CD8-positive, alpha-beta memory T cell (primary cell): ENCODE measurements at regions not wholly inside any gene's neighbourhood (a gene's known extent, or its start where the extent isn't known, plus 50 kb on each side); places are given as distances from the start of the nearest gene placed in this dataset.
"Not testable (repeated sequence)": the region's sequence is repeated elsewhere in the genome, so short reads cannot be mapped to it uniquely, and the experiment has no call there.

Source experiments
- CTCF ChIA-PET: fragments of 350-600 bp; sonication (Branson Sonifier 250); formaldehyde crosslinking; loops from one replicate; lab custom pipeline; 2021; ENCODE audit warnings: antibody characterized with exemption; lab: Charles Lee
- POLR2A ChIA-PET: fragments of 350-600 bp; sonication (Branson Sonifier 250); formaldehyde crosslinking; loops from one replicate; lab custom pipeline; 2021; ENCODE audit warnings: antibody characterized with exemption; lab: Charles Lee
- DNase-seq, 5 donors: peaks; one replicate each; pipeline versions ENCODE4 v3.0.0 to v3.0.0-alpha.2; 2020 to 2022; ENCODE audit warnings: mixed read lengths in 1 of 5
- H3K27ac ChIP-seq: one replicate; pipeline ENCODE4 v1.7.0; 2013; ENCODE audit warnings: low read depth, mild to moderate bottlenecking, low read length, moderate library complexity
- H3K27me3 ChIP-seq: 2 replicates; pipeline ENCODE4 v1.7.0; 2013; ENCODE audit warnings: low read length, mild to moderate bottlenecking; ENCODE audit not compliant: insufficient read depth, poor library complexity, severe bottlenecking
- H3K36me3 ChIP-seq: 2 replicates; pipeline ENCODE4 v1.7.0; 2013; ENCODE audit warnings: mild to moderate bottlenecking, low read length, moderate library complexity; ENCODE audit not compliant: insufficient read depth
- H3K4me1 ChIP-seq: 2 replicates; pipeline ENCODE4 v1.7.0; 2013; ENCODE audit warnings: mild to moderate bottlenecking, low read length, moderate library complexity; ENCODE audit not compliant: insufficient read depth
- H3K4me3 ChIP-seq: 2 replicates; pipeline ENCODE4 v1.7.0; 2013; ENCODE audit warnings: mild to moderate bottlenecking, low read length
- H3K9me3 ChIP-seq: 2 replicates; pipeline ENCODE4 v1.7.0; 2013; ENCODE audit warnings: mild to moderate bottlenecking, low read length
- H3K27ac Mint-ChIP-seq, 8 donors: one replicate each; pipeline ENCODE4 v1.8.0; 2020 to 2021; ENCODE audit warnings: mixed read lengths in 8 of 8, mild to moderate bottlenecking in 6 of 8, inconsistent platforms in 3 of 8, moderate library complexity in 3 of 8
- H3K27me3 Mint-ChIP-seq, 2 donors: one replicate each; pipeline ENCODE4 v1.8.0; 2020 to 2021; ENCODE audit warnings: mixed read lengths in 2 of 2, mild to moderate bottlenecking in 1 of 2, moderate library complexity in 1 of 2
- H3K36me3 Mint-ChIP-seq, 3 donors: one replicate each; pipeline ENCODE4 v1.8.0; 2020 to 2021; ENCODE audit warnings: mixed read lengths in 3 of 3, inconsistent platforms in 1 of 3, mild to moderate bottlenecking in 1 of 3
- H3K4me1 Mint-ChIP-seq, 3 donors: one replicate each; pipeline ENCODE4 v1.8.0; 2020 to 2021; ENCODE audit warnings: mixed read lengths in 3 of 3, inconsistent platforms in 1 of 3, mild to moderate bottlenecking in 1 of 3
- H3K4me3 Mint-ChIP-seq, 7 donors: one replicate each; pipeline ENCODE4 v1.8.0; 2020 to 2021; ENCODE audit warnings: mixed read lengths in 7 of 7, mild to moderate bottlenecking in 6 of 7, moderate library complexity in 4 of 7, inconsistent platforms in 2 of 7
- H3K9me3 Mint-ChIP-seq, 5 donors: one replicate each; pipeline ENCODE4 v1.8.0; 2020 to 2022; ENCODE audit warnings: mixed read lengths in 5 of 5, mild to moderate bottlenecking in 3 of 5, moderate library complexity in 2 of 5, inconsistent platforms in 1 of 5

DNA sequence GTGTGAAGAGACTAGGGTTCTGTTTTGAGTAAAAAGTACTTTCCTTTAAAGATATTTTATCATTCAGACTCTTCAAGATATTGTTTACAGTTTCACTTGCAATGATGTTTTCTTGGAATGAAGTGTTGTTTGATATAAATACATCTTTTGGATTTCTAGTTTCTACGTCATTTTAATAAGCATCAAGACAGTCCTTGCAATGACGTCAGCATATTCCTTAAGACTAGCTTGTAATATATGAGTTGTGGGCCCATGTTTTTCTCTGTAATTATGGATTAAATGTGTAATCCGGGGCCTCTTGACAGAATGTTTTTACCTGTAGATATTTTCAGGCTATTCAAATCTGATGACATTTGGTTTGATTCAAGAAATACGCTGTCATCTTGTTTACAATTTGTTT is 66.1 kb downstream of the RBMX2 start:
- Histone ChIP-seq H3K4me3 (no peak overlapping the region), H3K9me3 (no peaks in the 10 kb centered on the region), H3K36me3 (no peaks in the 10 kb centered on the region), H3K4me1 (no peaks in the 10 kb centered on the region), H3K27ac (no peak overlapping the region), H3K27me3 (no peaks in the 10 kb centered on the region)
- POLR2A ChIA-PET = no interaction called here
- no peak overlapping the region for H3K27ac Mint-ChIP-seq
- H3K36me3 Mint-ChIP-seq = no peaks in the 10 kb centered on the region
- no peak overlapping the region for H3K4me3 Mint-ChIP-seq
- CTCF ChIA-PET = no interaction called here
- peaks cover 0 to 3% (median 0%) of the 10 kb centered on the region in 5 donors for H3K9me3 Mint-ChIP-seq
- no peak for DNase-seq
- H3K4me1 Mint-ChIP-seq = no peaks in the 10 kb centered on the region
- peaks cover 17 to 18% of the 10 kb centered on the region in 2 donors for H3K27me3 Mint-ChIP-seq

GRCh38 chrX:130468395-130468923 is 66.7 kb downstream of the RBMX2 start:
- POLR2A ChIA-PET = no interaction called here

DNA sequence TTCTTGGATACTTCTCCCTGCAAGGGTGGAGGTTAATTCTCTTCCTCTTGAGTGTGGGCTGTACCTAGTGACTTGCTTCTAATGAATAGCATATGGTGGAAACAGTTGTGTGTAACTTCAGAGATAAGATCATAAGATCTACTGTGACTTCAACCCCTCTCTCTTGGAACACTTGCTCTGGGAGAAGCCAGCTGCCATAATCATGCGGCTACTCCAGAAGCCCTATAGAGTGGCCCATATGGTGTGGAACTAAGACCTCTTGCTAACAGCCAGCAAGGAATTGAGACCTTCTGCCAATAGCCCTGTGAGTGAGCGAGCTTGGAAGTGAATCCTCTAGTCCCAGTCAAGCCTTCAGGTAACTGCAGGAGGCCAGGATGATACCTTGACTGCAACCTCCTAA is 81.1 kb downstream of the RBMX2 start:
- H3K27me3 ChIP-seq = no peaks in the 10 kb centered on the region
- no peak for DNase-seq
- Mint-ChIP-seq H3K4me1 (no peaks in the 10 kb centered on the region), H3K27me3 (peaks cover 0 to 9% of the 10 kb centered on the region in 2 donors), H3K4me3 (no peak overlapping the region), H3K9me3 (no peaks in the 10 kb centered on the region), H3K27ac (no peak overlapping the region), H3K36me3 (no peaks in the 10 kb centered on the region)
- ChIA-PET POLR2A (no interaction called here), CTCF (no interaction called here)
- H3K36me3 ChIP-seq = no peaks in the 10 kb centered on the region
- H3K4me3 ChIP-seq = no peak overlapping the region
- no peaks in the 10 kb centered on the region for H3K4me1 ChIP-seq
- H3K9me3 ChIP-seq = no peaks in the 10 kb centered on the region
- H3K27ac ChIP-seq = no peak overlapping the region

More at GRCh38 chrX:130468395-130468923, 66.7 kb downstream of the RBMX2 start:
- Mint-ChIP-seq H3K36me3 (no peaks in the 10 kb centered on the region), H3K4me3 (no peak overlapping the region), H3K9me3 (peaks cover 0 to 3% (median 0%) of the 10 kb centered on the region in 5 donors), H3K4me1 (no peaks in the 10 kb centered on the region), H3K27me3 (peaks cover 16 to 17% of the 10 kb centered on the region in 2 donors), H3K27ac (no peak overlapping the region)
- no peak overlapping the region for H3K27ac ChIP-seq
- H3K27me3 ChIP-seq = no peaks in the 10 kb centered on the region
- DNase-seq = no peak
- no peaks in the 10 kb centered on the region for H3K9me3 ChIP-seq
- no peaks in the 10 kb centered on the region for H3K4me1 ChIP-seq
- CTCF ChIA-PET = no interaction called here
- no peak overlapping the region for H3K4me3 ChIP-seq
- no peaks in the 10 kb centered on the region for H3K36me3 ChIP-seq

GRCh38 chrX:130485870-130486269 is 84.1 kb downstream of the RBMX2 start:
- ChIA-PET CTCF (no interaction called here), POLR2A (no interaction called here)
- Histone ChIP-seq H3K36me3 (no peaks in the 10 kb centered on the region), H3K4me1 (no peaks in the 10 kb centered on the region), H3K27me3 (no peaks in the 10 kb centered on the region), H3K9me3 (no peaks in the 10 kb centered on the region), H3K27ac (no peak overlapping the region), H3K4me3 (no peak overlapping the region)
- no peaks in the 10 kb centered on the region for H3K9me3 Mint-ChIP-seq
- peaks cover 0 to 8% of the 10 kb centered on the region in 2 donors for H3K27me3 Mint-ChIP-seq
- no peak for DNase-seq
- H3K4me1 Mint-ChIP-seq = no peaks in the 10 kb centered on the region
- no peak overlapping the region for H3K4me3 Mint-ChIP-seq
- no peaks in the 10 kb centered on the region for H3K36me3 Mint-ChIP-seq
- H3K27ac Mint-ChIP-seq = no peak overlapping the region

GRCh38 chrX:130495502-130495901 is 93.7 kb downstream of the RBMX2 start:
- H3K27me3 ChIP-seq, H3K27ac Mint-ChIP-seq: not testable (repeated sequence)

GRCh38 chrX:130497531-130497930 is 95.7 kb downstream of the RBMX2 start:
- Mint-ChIP-seq H3K27ac (no peak overlapping the region), H3K4me1 (no peaks in the 10 kb centered on the region), H3K27me3 (peaks cover 0 to 3% of the 10 kb centered on the region in 2 donors), H3K4me3 (no peak overlapping the region), H3K36me3 (no peaks in the 10 kb centered on the region), H3K9me3 (no peaks in the 10 kb centered on the region)
- no peaks in the 10 kb centered on the region for H3K4me1 ChIP-seq
- H3K36me3 ChIP-seq = no peaks in the 10 kb centered on the region
- H3K27me3 ChIP-seq = no peaks in the 10 kb centered on the region
- H3K9me3 ChIP-seq = no peaks in the 10 kb centered on the region
- DNase-seq = no peak
- H3K4me3 ChIP-seq = no peak overlapping the region
- no peak overlapping the region for H3K27ac ChIP-seq
- CTCF ChIA-PET = no interaction called here
- POLR2A ChIA-PET = no interaction called here

More at GRCh38 chrX:130495502-130495901, 93.7 kb downstream of the RBMX2 start:
- H3K9me3 ChIP-seq, H3K36me3 ChIP-seq, POLR2A ChIA-PET, CTCF ChIA-PET, DNase-seq, H3K9me3 Mint-ChIP-seq, H3K4me1 ChIP-seq, H3K4me3 ChIP-seq, H3K27ac ChIP-seq, H3K36me3 Mint-ChIP-seq, H3K27me3 Mint-ChIP-seq, H3K4me3 Mint-ChIP-seq, H3K4me1 Mint-ChIP-seq: not testable (repeated sequence)

DNA sequence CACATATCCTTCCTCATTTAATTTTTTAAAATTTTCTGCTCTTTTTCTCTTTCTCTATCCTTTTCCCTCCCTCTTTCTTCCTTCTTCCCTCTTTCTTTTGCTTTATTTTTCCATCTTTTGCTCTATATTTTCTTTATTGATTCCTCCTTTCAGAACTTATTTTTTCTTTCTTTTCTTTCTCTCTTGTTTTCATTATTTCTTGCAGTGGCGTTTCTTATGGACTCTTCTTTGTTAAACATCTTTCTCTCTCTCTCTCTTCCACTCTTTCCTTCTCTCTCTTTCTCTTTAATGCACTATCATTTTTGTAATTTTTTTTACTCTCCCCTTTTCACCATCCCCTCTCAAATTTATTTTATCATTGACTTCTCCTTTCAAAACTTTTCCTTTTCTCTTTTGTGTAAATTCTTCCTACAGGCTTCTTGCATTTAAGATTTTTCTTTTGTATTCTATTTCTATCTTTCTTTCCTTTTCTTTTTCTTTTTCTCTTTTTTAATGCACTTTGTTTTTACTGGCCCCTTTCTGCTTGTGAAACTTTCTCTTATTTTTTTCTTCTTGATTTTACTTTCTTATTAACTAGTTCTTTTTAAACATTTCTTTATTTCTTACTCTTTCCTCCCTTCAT is 97.0 kb downstream of the RBMX2 start:
- no peaks in the 10 kb centered on the region for H3K4me1 ChIP-seq
- H3K27ac ChIP-seq = no peak overlapping the region
- Mint-ChIP-seq H3K4me3 (no peak overlapping the region), H3K27me3 (peaks cover 0 to 5% of the 10 kb centered on the region in 2 donors), H3K36me3 (no peaks in the 10 kb centered on the region), H3K27ac (no peak overlapping the region), H3K9me3 (no peaks in the 10 kb centered on the region), H3K4me1 (no peaks in the 10 kb centered on the region)
- no peaks in the 10 kb centered on the region for H3K9me3 ChIP-seq
- ChIA-PET POLR2A (no interaction called here), CTCF (no interaction called here)
- H3K4me3 ChIP-seq = no peak overlapping the region
- DNase-seq = no peak
- no peaks in the 10 kb centered on the region for H3K36me3 ChIP-seq
- no peaks in the 10 kb centered on the region for H3K27me3 ChIP-seq

- Histone ChIP-seq H3K9me3 (no peaks in the 10 kb centered on the region), H3K36me3 (no peaks in the 10 kb centered on the region), H3K4me1 (no peaks in the 10 kb centered on the region), H3K4me3 (no peak overlapping the region), H3K27ac (no peak overlapping the region), H3K27me3 (no peaks in the 10 kb centered on the region)
- Mint-ChIP-seq H3K27ac (no peak overlapping the region), H3K36me3 (peaks cover 0 to 1% (median 0%) of the 10 kb centered on the region in 3 donors), H3K27me3 (peaks cover 0 to 8% of the 10 kb centered on the region in 2 donors), H3K9me3 (no peaks in the 10 kb centered on the region), H3K4me3 (no peak overlapping the region), H3K4me1 (no peaks in the 10 kb centered on the region)
- ChIA-PET CTCF (no interaction called here), POLR2A (no interaction called here)
- DNase-seq = no peak
Measured at GRCh38 chrX:130502016-130502570, 100.3 kb downstream of the RBMX2 start.
